ENCODE measurements at regions not wholly inside any gene's neighbourhood (a gene's known extent, or its start where the extent isn't known, plus 50 kb on each side); places are given as distances from the start of the nearest gene placed in this dataset.

GRCh38 chr6:87789198-87789899 is 87.3 kb upstream of the AKIRIN2 start:
- H3K4me1 ChIP-seq (ENCODE audit: insufficient read depth, low read length): peaks cover 83% of the 10 kb centered on the region
- ATAC-seq: peak; percentile 91
- H3K4me2 ChIP-seq (ENCODE audit: low read depth, low read length): peak overlapping the region; percentile 74
- H3K4me3 ChIP-seq (replicated peaks in 1 of 3; ENCODE audit: insufficient read depth in 1 of 3, low read depth in 2 of 3, low read length in 3 of 3): peak overlapping the region in 1 of 3 experiments; percentile 42; a peak in 3 of 6 replicates
- H3K27ac ChIP-seq (ENCODE audit: extremely low read length, insufficient read depth, low read length): peak overlapping the region; percentile 68
- CTCF ChIA-PET (ENCODE audit: low intra/inter-chr PET ratio, low total read pairs): no interaction called here
- no peaks in the 10 kb centered on the region for H3K27me3 ChIP-seq (ENCODE audit: control insufficient read depth in 1 of 2, insufficient read depth in 2 of 2, low read length in 2 of 2)
- peak; percentile 93 for DNase-seq (ENCODE audit: low spot score)
- POLR2A ChIA-PET: interaction anchor here (0.9 to 2.8 kb wide), 7 partner anchors 9 to 200 kb away, joined by 3 to 25 read pairs (median 7); partner anchors contain the start of gene AKIRIN2
- H3K79me2 ChIP-seq (ENCODE audit: insufficient read depth, low read length): no peaks in the 10 kb centered on the region
- H2AFZ ChIP-seq (ENCODE audit: low read length): no peak overlapping the region
- peak overlapping the region; percentile 48; the same call in 1 of the 2 replicates for H3K9ac ChIP-seq (ENCODE audit: insufficient read depth, low read depth, low read length)
- H3K36me3 ChIP-seq (replicated peaks in 1 of 2; ENCODE audit: control insufficient read depth in 1 of 2, insufficient read depth in 2 of 2, low read length in 2 of 2): no peaks in the 10 kb centered on the region
- no peaks in the 10 kb centered on the region for H3K9me3 ChIP-seq (ENCODE audit: low read length)
- no peaks in the 10 kb centered on the region for H4K20me1 ChIP-seq (ENCODE audit: insufficient read depth, low read length)
- in situ Hi-C loops (cut with HindIII; ENCODE audit: extremely low pct_ligation_motif_present, low pct_unique_long_range_greater_than_20kb) (no loop called here), intact Hi-C loops (cut with micrococcal nuclease; ENCODE audit: unreplicated experiment) (no loop called here)
- peak; percentile 56 for FAIRE-seq
- BruUV-seq (replicated peaks): no TSS peak
- WGBS (ENCODE audit: low lambda C conversion rate): 0% methylated on average over 2 of the region's 2 CpGs
- TF ChIP-seq ZKSCAN5 (CRISPR knock-in tag; IDR thresholded peaks at IDR 0.05) (no peak), ZNF446 (CRISPR knock-in tag; IDR thresholded peaks at IDR 0.05) (no peak), CREM (IDR thresholded peaks at IDR 0.05) (peak; percentile 32; the same call in 1 of the 2 replicates), CREM (CRISPR knock-in tag; IDR thresholded peaks at IDR 0.05) (no peak), FOSL2 (CRISPR knock-in tag; IDR thresholded peaks at IDR 0.05) (peak; percentile 94), BCL6 (CRISPR knock-in tag; IDR thresholded peaks at IDR 0.05) (peak; percentile 24; the same call in 1 of the 2 replicates), ZNF775 (CRISPR knock-in tag; IDR thresholded peaks at IDR 0.05; ENCODE audit: borderline replicate concordance) (no peak), CBX2 (IDR thresholded peaks at IDR 0.05; ENCODE audit: low read depth, low read length) (no peak), CBX2 (CRISPR knock-in tag; IDR thresholded peaks at IDR 0.05; ENCODE audit: low read depth) (no peak), KAT8 (CRISPR knock-in tag; IDR thresholded peaks at IDR 0.05) (0 out of 2 replicates have a peak, but pooled peaks have one; percentile 22), ETV5 (CRISPR knock-in tag; IDR thresholded peaks at IDR 0.05; ENCODE audit: borderline replicate concordance) (no peak)
- TF ChIP-seq, protein P1, sequence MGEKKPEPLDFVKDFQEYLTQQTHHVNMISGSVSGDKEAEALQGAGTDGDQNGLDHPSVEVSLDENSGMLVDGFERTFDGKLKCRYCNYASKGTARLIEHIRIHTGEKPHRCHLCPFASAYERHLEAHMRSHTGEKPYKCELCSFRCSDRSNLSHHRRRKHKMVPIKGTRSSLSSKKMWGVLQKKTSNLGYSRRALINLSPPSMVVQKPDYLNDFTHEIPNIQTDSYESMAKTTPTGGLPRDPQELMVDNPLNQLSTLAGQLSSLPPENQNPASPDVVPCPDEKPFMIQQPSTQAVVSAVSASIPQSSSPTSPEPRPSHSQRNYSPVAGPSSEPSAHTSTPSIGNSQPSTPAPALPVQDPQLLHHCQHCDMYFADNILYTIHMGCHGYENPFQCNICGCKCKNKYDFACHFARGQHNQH (CRISPR knock-in tag; IDR thresholded peaks at IDR 0.05): 0 out of 2 replicates have a peak, but pooled peaks have one; percentile 43
- TF ChIP-seq, protein P2, sequence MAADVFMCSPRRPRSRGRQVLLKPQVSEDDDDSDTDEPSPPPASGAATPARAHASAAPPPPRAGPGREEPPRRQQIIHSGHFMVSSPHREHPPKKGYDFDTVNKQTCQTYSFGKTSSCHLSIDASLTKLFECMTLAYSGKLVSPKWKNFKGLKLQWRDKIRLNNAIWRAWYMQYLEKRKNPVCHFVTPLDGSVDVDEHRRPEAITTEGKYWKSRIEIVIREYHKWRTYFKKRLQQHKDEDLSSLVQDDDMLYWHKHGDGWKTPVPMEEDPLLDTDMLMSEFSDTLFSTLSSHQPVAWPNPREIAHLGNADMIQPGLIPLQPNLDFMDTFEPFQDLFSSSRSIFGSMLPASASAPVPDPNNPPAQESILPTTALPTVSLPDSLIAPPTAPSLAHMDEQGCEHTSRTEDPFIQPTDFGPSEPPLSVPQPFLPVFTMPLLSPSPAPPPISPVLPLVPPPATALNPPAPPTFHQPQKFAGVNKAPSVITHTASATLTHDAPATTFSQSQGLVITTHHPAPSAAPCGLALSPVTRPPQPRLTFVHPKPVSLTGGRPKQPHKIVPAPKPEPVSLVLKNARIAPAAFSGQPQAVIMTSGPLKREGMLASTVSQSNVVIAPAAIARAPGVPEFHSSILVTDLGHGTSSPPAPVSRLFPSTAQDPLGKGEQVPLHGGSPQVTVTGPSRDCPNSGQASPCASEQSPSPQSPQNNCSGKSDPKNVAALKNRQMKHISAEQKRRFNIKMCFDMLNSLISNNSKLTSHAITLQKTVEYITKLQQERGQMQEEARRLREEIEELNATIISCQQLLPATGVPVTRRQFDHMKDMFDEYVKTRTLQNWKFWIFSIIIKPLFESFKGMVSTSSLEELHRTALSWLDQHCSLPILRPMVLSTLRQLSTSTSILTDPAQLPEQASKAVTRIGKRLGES (CRISPR knock-in tag; IDR thresholded peaks at IDR 0.05; ENCODE audit: borderline replicate concordance): no peak
- TF ChIP-seq, protein P3, sequence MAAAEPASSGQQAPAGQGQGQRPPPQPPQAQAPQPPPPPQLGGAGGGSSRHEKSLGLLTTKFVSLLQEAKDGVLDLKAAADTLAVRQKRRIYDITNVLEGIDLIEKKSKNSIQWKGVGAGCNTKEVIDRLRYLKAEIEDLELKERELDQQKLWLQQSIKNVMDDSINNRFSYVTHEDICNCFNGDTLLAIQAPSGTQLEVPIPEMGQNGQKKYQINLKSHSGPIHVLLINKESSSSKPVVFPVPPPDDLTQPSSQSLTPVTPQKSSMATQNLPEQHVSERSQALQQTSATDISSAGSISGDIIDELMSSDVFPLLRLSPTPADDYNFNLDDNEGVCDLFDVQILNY (CRISPR knock-in tag; conservative IDR thresholded peaks at IDR 0.05): no peak
- TF ChIP-seq, protein P4, sequence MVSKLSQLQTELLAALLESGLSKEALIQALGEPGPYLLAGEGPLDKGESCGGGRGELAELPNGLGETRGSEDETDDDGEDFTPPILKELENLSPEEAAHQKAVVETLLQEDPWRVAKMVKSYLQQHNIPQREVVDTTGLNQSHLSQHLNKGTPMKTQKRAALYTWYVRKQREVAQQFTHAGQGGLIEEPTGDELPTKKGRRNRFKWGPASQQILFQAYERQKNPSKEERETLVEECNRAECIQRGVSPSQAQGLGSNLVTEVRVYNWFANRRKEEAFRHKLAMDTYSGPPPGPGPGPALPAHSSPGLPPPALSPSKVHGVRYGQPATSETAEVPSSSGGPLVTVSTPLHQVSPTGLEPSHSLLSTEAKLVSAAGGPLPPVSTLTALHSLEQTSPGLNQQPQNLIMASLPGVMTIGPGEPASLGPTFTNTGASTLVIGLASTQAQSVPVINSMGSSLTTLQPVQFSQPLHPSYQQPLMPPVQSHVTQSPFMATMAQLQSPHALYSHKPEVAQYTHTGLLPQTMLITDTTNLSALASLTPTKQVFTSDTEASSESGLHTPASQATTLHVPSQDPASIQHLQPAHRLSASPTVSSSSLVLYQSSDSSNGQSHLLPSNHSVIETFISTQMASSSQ (IDR thresholded peaks at IDR 0.05; ENCODE audit: low read depth): peak; percentile 51; the same call in 1 of the 2 replicates
- TF ChIP-seq, protein P4 (CRISPR knock-in tag; IDR thresholded peaks at IDR 0.05; ENCODE audit: borderline replicate concordance): no peak; the same call in 1 of the 2 replicates
